Forelimb muscle (tissue), 1 donor: ENCODE measurements at regions not wholly inside any gene's neighbourhood (a gene's known extent, or its start where the extent isn't known, plus 50 kb on each side); places are given as distances from the start of the nearest gene placed in this dataset.

ENCODE experiments used
- DNase-seq: peaks from one replicate; pipeline ENCODE4 v3.0.0-alpha.2; 2013; ENCODE audit warnings: low read depth

- DNase-seq, result no peak
These were observed 460.9 kb downstream of the RMST start for GRCh38 chr12:97923546-97923945.

GRCh38 chr12:97924122-97924521 is 461.5 kb downstream of the RMST start:
- no peak for DNase-seq

- DNase-seq, result no peak
These were observed 465.4 kb downstream of the RMST start for GRCh38 chr12:97927977-97928376.

GRCh38 chr12:97936165-97936564 is 473.6 kb downstream of the RMST start:
- no peak for DNase-seq

- DNase-seq, result no peak
These were observed 475.4 kb downstream of the RMST start for GRCh38 chr12:97938031-97938430.

GRCh38 chr12:97939156-97939555 is 476.6 kb downstream of the RMST start:
- DNase-seq, result no peak

- no peak for DNase-seq
These were observed 477.5 kb downstream of the RMST start for GRCh38 chr12:97940105-97940504.

GRCh38 chr12:97940629-97941028 is 478.0 kb downstream of the RMST start:
- no peak for DNase-seq

- DNase-seq, result no peak
These were observed 479.2 kb downstream of the RMST start for GRCh38 chr12:97941686-97942354.

- no peak for DNase-seq
These were observed 480.8 kb downstream of the RMST start for GRCh38 chr12:97943359-97943758.

DNA sequence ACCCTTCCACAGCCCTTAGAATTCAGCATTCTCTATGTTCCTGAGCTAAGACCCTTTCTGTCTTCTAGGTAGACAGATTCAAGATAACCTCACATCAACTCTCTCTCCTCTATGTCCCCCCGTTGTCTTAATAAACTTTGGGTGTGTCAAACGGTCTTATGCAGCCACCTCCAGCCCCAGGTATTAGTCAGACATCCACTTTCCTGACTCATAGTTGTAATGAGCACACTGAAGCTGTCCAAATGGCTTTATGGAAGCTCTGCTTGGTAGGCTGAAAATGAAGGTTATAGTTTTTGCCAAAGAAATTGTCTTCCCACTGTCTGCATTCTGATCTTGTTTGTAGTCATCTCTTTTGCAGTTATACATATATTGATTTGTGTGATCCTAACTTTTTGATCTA is 482.0 kb downstream of the RMST start:
- DNase-seq, result no peak

DNA sequence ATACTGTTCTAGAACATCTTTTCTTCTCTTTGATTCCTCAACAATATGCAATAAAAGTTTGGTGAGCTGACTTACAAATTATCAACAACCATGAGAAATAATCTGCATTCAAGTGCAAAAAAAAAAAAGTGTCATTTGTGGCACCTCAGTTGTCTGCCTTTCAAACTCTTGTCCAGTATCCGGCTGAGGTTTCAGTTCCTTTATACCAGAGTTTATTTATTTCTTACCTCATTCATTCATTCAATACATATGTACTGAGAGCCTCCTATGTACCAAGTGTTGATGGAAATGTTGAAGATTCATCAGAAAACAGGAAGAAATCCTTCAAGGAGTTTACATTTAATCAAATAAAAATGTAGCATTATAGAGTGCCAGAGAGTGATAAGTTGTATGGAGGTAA is 484.1 kb downstream of the RMST start:
- no peak for DNase-seq

GRCh38 chr12:97948591-97948990 is 486.0 kb downstream of the RMST start:
- DNase-seq, result no peak

- no peak for DNase-seq
These were observed 488.6 kb downstream of the RMST start for GRCh38 chr12:97951239-97951638.

GRCh38 chr12:97951717-97952116 is 489.1 kb downstream of the RMST start:
- no peak for DNase-seq

GRCh38 chr12:97957109-97957508 is 494.5 kb downstream of the RMST start:
- DNase-seq, result no peak

DNA sequence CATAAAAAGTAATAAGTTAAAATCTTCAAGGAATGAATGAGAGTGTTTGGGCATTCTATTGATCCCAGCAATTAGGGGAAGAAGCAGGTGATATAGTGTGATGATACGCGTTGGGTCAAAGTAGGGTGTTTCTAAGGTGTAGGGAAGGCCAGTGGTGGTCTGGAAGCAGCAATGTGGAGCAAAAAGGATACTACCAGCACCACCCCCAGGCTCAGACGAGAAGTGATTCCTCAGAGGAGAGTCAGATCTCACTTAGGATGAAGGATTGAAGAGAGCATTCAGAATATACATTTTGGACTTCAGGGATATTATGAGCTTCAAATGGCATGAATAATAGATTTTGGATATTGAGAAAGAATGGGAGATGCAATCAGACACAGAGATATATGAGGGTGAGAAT is 497.6 kb downstream of the RMST start:
- DNase-seq, result no peak

DNA sequence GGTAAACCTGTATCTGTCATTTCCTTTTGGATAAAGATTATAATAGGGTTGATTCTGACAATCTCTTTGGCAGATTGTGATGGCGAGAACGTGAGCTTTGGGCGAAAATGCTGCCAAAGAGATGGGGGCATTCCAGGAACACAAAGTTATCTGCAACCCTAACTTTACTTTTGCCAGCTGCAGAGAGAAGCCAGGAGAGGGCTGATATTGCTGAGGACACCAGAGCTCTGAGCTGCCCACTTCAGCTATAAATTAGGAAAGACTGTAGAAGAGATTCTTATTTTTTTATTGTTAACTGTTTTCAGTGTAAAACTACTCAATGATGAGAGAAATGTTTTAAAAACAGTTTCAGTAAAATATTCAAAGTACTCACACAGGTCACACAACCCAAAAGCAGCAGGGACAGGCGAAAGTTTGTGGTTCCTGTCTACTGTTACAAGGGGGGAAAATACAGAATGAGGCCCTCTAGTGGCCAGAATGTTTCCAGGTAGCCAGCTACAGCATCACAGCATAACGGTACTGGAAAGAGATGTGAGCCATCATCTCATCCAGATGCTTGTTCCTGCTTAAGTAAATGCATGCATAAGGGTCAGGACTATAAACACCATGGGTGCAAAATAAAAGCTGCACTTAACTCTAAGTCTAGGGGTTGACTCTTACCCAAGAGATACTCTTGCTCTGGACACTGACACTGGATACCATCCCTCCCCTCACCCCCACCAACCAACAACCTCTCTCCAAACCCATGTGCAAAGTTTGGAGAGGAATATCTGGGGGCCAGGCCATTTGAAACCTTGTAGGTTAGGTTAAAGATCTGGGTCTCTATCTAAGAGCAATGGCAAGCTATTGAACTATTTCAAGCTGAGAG is 498.4 kb downstream of the RMST start:
- DNase-seq, result no peak

DNA sequence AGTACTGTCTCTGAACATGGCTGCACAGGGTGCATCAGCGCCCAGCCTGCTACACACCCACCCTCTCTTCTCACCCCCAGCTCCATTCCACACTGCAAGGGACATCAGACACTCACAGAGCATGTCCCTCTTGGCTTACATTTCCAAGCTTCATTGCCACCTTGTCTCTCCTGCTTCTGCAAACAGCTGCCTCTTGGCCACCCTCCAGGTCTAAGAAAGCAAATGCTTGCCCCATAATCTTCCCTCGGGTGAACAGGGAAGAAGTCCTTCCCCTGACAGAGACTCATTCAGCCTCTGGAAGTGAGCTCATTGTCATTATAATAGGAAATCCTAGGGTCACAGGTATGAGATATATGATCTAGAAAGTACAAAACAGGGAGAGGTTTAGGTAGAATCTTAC is 505.2 kb downstream of the RMST start:
- DNase-seq, result no peak

- no peak for DNase-seq
These were observed 506.1 kb downstream of the RMST start for GRCh38 chr12:97968641-97969197.

DNA sequence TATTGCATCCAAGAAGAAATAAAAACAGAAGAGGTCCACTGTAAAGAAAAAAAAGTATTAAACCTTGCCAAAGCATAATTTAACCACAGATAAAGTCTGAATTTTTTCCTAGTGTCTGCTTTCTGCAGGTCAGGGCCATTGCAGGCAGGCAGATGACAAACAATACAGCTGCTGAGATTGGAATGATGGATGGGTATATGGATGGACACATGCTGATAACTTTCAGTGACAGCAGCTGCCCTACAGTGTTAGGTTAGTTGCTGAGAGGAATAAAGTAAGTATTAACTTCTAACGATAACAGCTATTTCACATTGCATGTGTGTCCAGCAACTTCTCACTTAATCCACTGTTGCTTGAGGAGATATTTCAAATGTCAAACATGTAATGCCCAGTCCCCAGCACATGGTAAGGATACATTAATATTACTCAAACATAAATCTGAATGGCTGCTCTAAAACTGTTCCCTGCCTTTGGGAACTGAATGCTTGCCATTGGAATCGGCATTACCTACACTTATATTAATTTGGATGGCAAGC is 515.3 kb downstream of the RMST start:
- no peak for DNase-seq

GRCh38 chr12:97982684-97983083 is 520.1 kb downstream of the RMST start:
- DNase-seq, result no peak

DNA sequence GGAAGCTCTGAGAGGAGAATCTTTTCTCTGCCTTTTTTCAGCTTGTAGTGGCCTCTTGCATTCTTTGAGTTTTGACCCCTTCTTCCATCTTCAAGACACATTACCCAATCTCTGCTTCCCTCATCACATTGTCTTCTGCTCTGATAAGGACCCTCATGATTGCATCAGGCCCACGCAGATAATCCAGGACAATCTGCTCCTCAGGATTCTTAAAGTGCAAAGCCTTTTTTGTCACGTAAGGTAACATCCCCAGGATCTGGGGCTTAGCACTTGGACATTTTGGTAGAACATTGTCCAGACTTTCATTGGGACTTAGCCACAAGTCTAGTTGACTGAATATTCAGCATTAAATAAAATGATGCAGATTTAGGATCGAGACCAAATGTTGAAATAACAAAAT is 521.2 kb downstream of the RMST start:
- no peak for DNase-seq
